H1 (cell line): ENCODE measurements at regions not wholly inside any gene's neighbourhood (a gene's known extent, or its start where the extent isn't known, plus 50 kb on each side); places are given as distances from the start of the nearest gene placed in this dataset.

ENCODE experiments used
- CTCF ChIA-PET: fragments of 300-600 bp; sonication (Branson Sonifier 250); formaldehyde crosslinking; loops from one replicate; lab custom pipeline; 2021; ENCODE audit not compliant: partially characterized antibody; lab: Charles Lee
- POLR2A ChIA-PET: fragments of 300-600 bp; sonication (Branson Sonifier 250); formaldehyde crosslinking; loops from one replicate; lab custom pipeline; 2021; ENCODE audit warnings: inconsistent platforms; ENCODE audit not compliant: partially characterized antibody; lab: Charles Lee
- DNase-seq, 2 experiments: peaks; one replicate each; pipeline versions ENCODE4 v3.0.0 to v3.0.0-alpha.2; 2010 to 2022; ENCODE audit warnings: low spot score in 2 of 2, low read depth in 1 of 2, mixed read lengths in 1 of 2
- FAIRE-seq: peaks from 2 replicates; lab custom pipeline; 2011; peaks lifted over from hg19 to GRCh38; lab: Jason Lieb, UNC
- H2AFZ ChIP-seq: 2 replicates; pipeline ENCODE4 v1.8.1; 2012; ENCODE audit warnings: low read length, inconsistent platforms
- H2AK5ac ChIP-seq: 2 replicates; pipeline ENCODE4 v1.6.1; 2013; ENCODE audit warnings: low read depth, low read length
- H2BK120ac ChIP-seq: replicated peaks from 2 replicates; pipeline ENCODE3; 2013; ENCODE audit warnings: low read depth, low read length, inconsistent platforms
- H2BK12ac ChIP-seq: 2 replicates; pipeline ENCODE4 v1.6.1; 2013; ENCODE audit warnings: low read depth, low read length
- H2BK15ac ChIP-seq: 2 replicates; pipeline ENCODE4 v1.6.1; 2013; ENCODE audit warnings: low read length
- H2BK20ac ChIP-seq: 2 replicates; pipeline ENCODE4 v1.6.1; 2013; ENCODE audit warnings: low read length
- H2BK5ac ChIP-seq: 2 replicates; pipeline ENCODE4 v1.6.1; 2013; ENCODE audit warnings: low read depth, low read length
- H3K14ac ChIP-seq: 2 replicates; pipeline ENCODE4 v1.6.1; 2013; ENCODE audit warnings: inconsistent platforms; ENCODE audit not compliant: insufficient read length
- H3K18ac ChIP-seq: 2 replicates; pipeline ENCODE4 v1.6.1; 2013; ENCODE audit warnings: low read length; ENCODE audit errors: extremely low read depth
- H3K23ac ChIP-seq: 2 replicates; pipeline ENCODE4 v1.6.1; 2013; ENCODE audit warnings: inconsistent platforms; ENCODE audit not compliant: insufficient read length
- H3K23me2 ChIP-seq: 2 replicates; pipeline ENCODE4 v1.6.1; 2013; ENCODE audit warnings: low read depth, low read length
- H3K27ac ChIP-seq: 2 replicates; pipeline ENCODE4 v1.6.1; 2011; ENCODE audit warnings: low read depth, low read length, inconsistent platforms
- H3K27me3 ChIP-seq, 4 experiments: replicated peaks in 1 of 4; 1 replicate in 1 of 4; 2 replicates in 3 of 4; pipeline versions ENCODE4 v1.6.1 to v1.8.1; 2011 to 2013; ENCODE audit warnings: low read length in 3 of 4, mild to moderate bottlenecking in 3 of 4, inconsistent platforms in 2 of 4, mixed read lengths in 2 of 4, moderate library complexity in 1 of 4; ENCODE audit not compliant: control insufficient read depth in 3 of 4, insufficient read depth in 3 of 4; ENCODE audit errors: extremely low read depth in 1 of 4
- H3K36me3 ChIP-seq, 4 experiments: 2 replicates each; pipeline versions ENCODE4 v1.6.1 to v1.8.1; 2011 to 2013; ENCODE audit warnings: mild to moderate bottlenecking in 4 of 4, low read length in 3 of 4, moderate library complexity in 2 of 4, control low read depth in 1 of 4, inconsistent platforms in 1 of 4; ENCODE audit not compliant: insufficient read depth in 4 of 4, control insufficient read depth in 2 of 4
- H3K4ac ChIP-seq: replicated peaks from 2 replicates; pipeline ENCODE3; 2013; ENCODE audit warnings: low read length, low read depth, mixed read lengths, inconsistent platforms; ENCODE audit not compliant: insufficient read length
- H3K4me1 ChIP-seq, 4 experiments: replicated peaks in 1 of 4; 1 replicate in 1 of 4; 2 replicates in 3 of 4; pipeline versions ENCODE4 v1.6.1 to v1.8.1; 2011 to 2013; ENCODE audit warnings: low read length in 3 of 4, inconsistent platforms in 2 of 4, mixed read lengths in 1 of 4; ENCODE audit not compliant: insufficient read depth in 4 of 4, control insufficient read depth in 3 of 4
- H3K4me2 ChIP-seq, 2 experiments: 2 replicates each; pipeline versions ENCODE4 v1.6.1 to v1.8.1; 2011 to 2013; ENCODE audit warnings: low read depth in 2 of 2, low read length in 2 of 2, control low read depth in 1 of 2, inconsistent platforms in 1 of 2, mild to moderate bottlenecking in 1 of 2; ENCODE audit not compliant: insufficient read depth in 1 of 2
- H3K4me3 ChIP-seq, 4 experiments: fragments of 200-600, 300-600 bp in 1 of 4; sonication (generic), shearing (Covaris generic), sonication (Bioruptor Twin) in 1 of 4; 2 replicates each; pipeline versions ENCODE4 v1.5.1 to v1.8.1; 2011 to 2016; ENCODE audit warnings: low read length in 4 of 4, low read depth in 3 of 4, control low read depth in 2 of 4, inconsistent platforms in 2 of 4, mild to moderate bottlenecking in 2 of 4, mixed read lengths in 1 of 4, moderate library complexity in 1 of 4; ENCODE audit not compliant: insufficient read depth in 2 of 4; ENCODE audit errors: extremely low read depth in 1 of 4
- H3K56ac ChIP-seq: replicated peaks from 2 replicates; pipeline ENCODE3; 2013; ENCODE audit warnings: low read depth, mild to moderate bottlenecking, mixed read lengths, low read length, inconsistent platforms; ENCODE audit not compliant: insufficient read length
- H3K79me1 ChIP-seq: 2 replicates; pipeline ENCODE4 v1.6.1; 2013; ENCODE audit warnings: low read depth, low read length, control low read depth
- H3K79me2 ChIP-seq, 2 experiments: 2 replicates each; pipeline versions ENCODE4 v1.6.1 to v1.8.1; 2012 to 2013; ENCODE audit warnings: low read length in 2 of 2, mild to moderate bottlenecking in 2 of 2, inconsistent platforms in 1 of 2; ENCODE audit not compliant: insufficient read depth in 2 of 2, control insufficient read depth in 1 of 2
- H3K9ac ChIP-seq, 4 experiments: replicated peaks in 1 of 4; 1 replicate in 1 of 4; 2 replicates in 3 of 4; pipeline versions ENCODE4 v1.6.1 to v1.8.1; 2011 to 2013; ENCODE audit warnings: low read depth in 3 of 4, low read length in 3 of 4, control low read depth in 2 of 4, mild to moderate bottlenecking in 2 of 4, moderate library complexity in 2 of 4, inconsistent platforms in 1 of 4; ENCODE audit errors: extremely low read depth in 1 of 4
- H3K9me3 ChIP-seq, 2 experiments: 2 replicates each; pipeline versions ENCODE4 v1.6.1 to v1.8.1; 2012 to 2013; ENCODE audit warnings: mild to moderate bottlenecking in 2 of 2, moderate library complexity in 2 of 2, control low read depth in 1 of 2, inconsistent platforms in 1 of 2, low read depth in 1 of 2, low read length in 1 of 2, mixed read lengths in 1 of 2; ENCODE audit not compliant: insufficient read depth in 2 of 2
- H4K20me1 ChIP-seq, 2 experiments: replicated peaks in 1 of 2; 2 replicates each; pipeline versions ENCODE3 to v1.8.1; 2011 to 2013; ENCODE audit warnings: inconsistent platforms in 2 of 2, low read length in 2 of 2, mild to moderate bottlenecking in 1 of 2; ENCODE audit not compliant: insufficient read depth in 2 of 2, control insufficient read depth in 1 of 2
- H4K5ac ChIP-seq: 2 replicates; pipeline ENCODE4 v1.6.1; 2013; ENCODE audit warnings: low read length, low read depth, mixed read lengths, inconsistent platforms; ENCODE audit not compliant: insufficient read length
- H4K8ac ChIP-seq: 2 replicates; pipeline ENCODE4 v1.8.0; 2013; ENCODE audit warnings: mild to moderate bottlenecking, moderate library complexity, low read length, inconsistent platforms; ENCODE audit not compliant: insufficient read depth; ENCODE audit errors: extremely low read depth
- H4K91ac ChIP-seq: replicated peaks from 2 replicates; pipeline ENCODE3; 2013; ENCODE audit warnings: low read length, mixed read lengths, inconsistent platforms; ENCODE audit not compliant: insufficient read length
- BACH1 ChIP-seq: IDR thresholded peaks from 2 replicates; pipeline ENCODE4 v1.6.1; 2012; ENCODE audit warnings: low read length, improper control_type of control experiment
- BRCA1 ChIP-seq: IDR thresholded peaks from 2 replicates; pipeline ENCODE4 v1.6.1; 2012; ENCODE audit warnings: low read depth, low read length, improper control_type of control experiment
- CBX5 ChIP-seq: fragments of 300-800, 300-1000 bp; sonication (generic); IDR thresholded peaks from 2 replicates; pipeline ENCODE4 v1.7.1; 2016; ENCODE audit warnings: antibody characterized with exemption, low read length, low read depth
- EZH2 ChIP-seq: fragments of 200-600 bp; sonication (generic); IDR thresholded peaks from 2 replicates; pipeline ENCODE4 v1.7.1; 2012; ENCODE audit warnings: low read depth, mild to moderate bottlenecking, moderate library complexity, low read length, inconsistent platforms; ENCODE audit not compliant: severe bottlenecking
- KDM5A ChIP-seq: fragments of 200-600 bp; IDR thresholded peaks from 2 replicates; pipeline ENCODE4 v1.7.1; 2012; ENCODE audit warnings: mild to moderate bottlenecking, low read length, inconsistent platforms, mixed read lengths
- POLR2A ChIP-seq, 2 experiments: IDR thresholded peaks; 1 replicate in 1 of 2; 2 replicates in 1 of 2; pipeline ENCODE4 v1.6.1; 2011; ENCODE audit warnings: low read depth in 2 of 2, low read length in 2 of 2, mild to moderate bottlenecking in 2 of 2; ENCODE audit errors: control extremely low read depth in 1 of 2
- RXRA ChIP-seq: IDR thresholded peaks from 2 replicates; pipeline ENCODE4 v1.6.1; 2011; ENCODE audit warnings: low read depth, mild to moderate bottlenecking, low read length, moderate library complexity; ENCODE audit not compliant: insufficient read depth
- SIX5 ChIP-seq: IDR thresholded peaks from 2 replicates; pipeline ENCODE4 v1.6.1; 2011; ENCODE audit warnings: mild to moderate bottlenecking, low read depth, low read length
- SP1 ChIP-seq: IDR thresholded peaks from 2 replicates; pipeline ENCODE4 v1.6.1; 2011; ENCODE audit warnings: low read depth, low read length
- SP2 ChIP-seq: IDR thresholded peaks from 2 replicates; pipeline ENCODE4 v1.6.1; 2012; ENCODE audit warnings: mild to moderate bottlenecking, low read length, inconsistent platforms
- TCF12 ChIP-seq: IDR thresholded peaks from 2 replicates; pipeline ENCODE4 v1.6.1; 2011; ENCODE audit warnings: low read depth, mild to moderate bottlenecking, low read length
- WGBS, 2 experiments: shearing (Covaris generic) in 1 of 2; methylation state at CpG; one replicate each; pipeline versions ENCODE4 v1.1.6 to v1.1.7; 2013 to 2015; ENCODE audit warnings: low lambda C conversion rate in 2 of 2, mixed read lengths in 2 of 2, inconsistent platforms in 1 of 2, low coverage in 1 of 2, missing lambda C conversion rate in 1 of 2; ENCODE audit not compliant: insufficient replicate concordance in 2 of 2, insufficient coverage in 1 of 2, insufficient read length in 1 of 2; ENCODE audit errors: extremely low coverage in 1 of 2, missing lambda C conversion rate in 1 of 2; 5-methylcytosine and 5-hydroxymethylcytosine counted together
- TF ChIP-seq, protein P1 (sequence below): IDR thresholded peaks from 2 replicates; pipeline ENCODE4 v1.6.1; 2012; ENCODE audit warnings: inconsistent platforms

DNA sequence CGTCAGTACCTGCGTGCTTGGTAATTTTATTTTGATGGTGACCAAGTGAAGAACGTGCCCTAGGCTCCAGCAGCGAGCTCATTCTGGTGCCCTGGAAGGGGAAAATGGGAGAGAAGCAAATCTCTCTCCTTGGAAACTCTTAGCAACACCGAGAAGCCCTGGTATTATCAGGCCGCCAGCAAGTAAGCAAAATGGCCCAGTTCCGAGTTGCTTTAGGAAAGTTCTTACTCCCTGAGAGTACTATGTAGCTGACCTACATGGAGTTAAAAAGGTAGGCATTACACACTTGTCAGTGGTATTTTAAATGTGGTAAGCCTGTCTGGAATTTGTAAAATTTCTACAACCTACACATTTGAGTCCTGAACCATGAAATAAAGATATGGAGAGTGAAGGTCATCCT lies 146.4 kb downstream of the CPEB2 start:
- H3K14ac ChIP-seq = no peak overlapping the region
- H2BK12ac ChIP-seq = no peak overlapping the region
- peaks cover 6 to 11% (median 9%) of the 10 kb centered on the region in 4 experiments for H3K4me1 ChIP-seq
- no peak overlapping the region for H3K4me3 ChIP-seq
- H2AFZ ChIP-seq = no peak overlapping the region
- H4K20me1 ChIP-seq = no peaks in the 10 kb centered on the region
- H3K4ac ChIP-seq = no peak overlapping the region
- H4K5ac ChIP-seq = no peak overlapping the region
- no peak overlapping the region for H3K27ac ChIP-seq
- H3K9ac ChIP-seq = no peak overlapping the region
- no peaks in the 10 kb centered on the region for H3K79me1 ChIP-seq
- H4K8ac ChIP-seq = no peak overlapping the region
- H3K27me3 ChIP-seq = no peaks in the 10 kb centered on the region
- H4K91ac ChIP-seq = no peak overlapping the region
- FAIRE-seq (no peak), DNase-seq (no peak)
- no peak overlapping the region for H3K56ac ChIP-seq
- no peak overlapping the region for H3K23ac ChIP-seq
- no peaks in the 10 kb centered on the region for H3K79me2 ChIP-seq
- no peaks in the 10 kb centered on the region for H3K36me3 ChIP-seq
- H3K4me2 ChIP-seq = no peak overlapping the region
- no peaks in the 10 kb centered on the region for H3K9me3 ChIP-seq
- H3K23me2 ChIP-seq = no peaks in the 10 kb centered on the region; the same call in 1 of the 2 replicates
- H2BK120ac ChIP-seq = no peak overlapping the region
- CTCF ChIA-PET = interaction anchor here (1.0 kb wide), 1 partner anchor 89 kb away, joined by 3 read pairs; no protein-coding TSS in a partner anchor
- 0 out of 2 replicates have a peak overlapping the region, but pooled peaks have one; percentile 10 for H2BK5ac ChIP-seq
- no peak overlapping the region for H2BK20ac ChIP-seq
- POLR2A ChIA-PET = no interaction called here
- no peak overlapping the region for H2BK15ac ChIP-seq
- H3K18ac ChIP-seq = no peak overlapping the region
- 94% methylated on average over 7 of the region's 7 CpGs; no CpG with 5 or more reads in 1 of the 2 experiments for WGBS, 2 experiments
- no peak overlapping the region for H2AK5ac ChIP-seq
- TF ChIP-seq KDM5A = no peak
- no peak for TF ChIP-seq POLR2A (IDR thresholded peaks at IDR 0.05; ENCODE audit: control extremely low read depth in 1 of 2, low read depth in 2 of 2, low read length in 2 of 2)
- TF ChIP-seq BRCA1 = no peak
- TF ChIP-seq SP2 = no peak
- TF ChIP-seq, protein P1, sequence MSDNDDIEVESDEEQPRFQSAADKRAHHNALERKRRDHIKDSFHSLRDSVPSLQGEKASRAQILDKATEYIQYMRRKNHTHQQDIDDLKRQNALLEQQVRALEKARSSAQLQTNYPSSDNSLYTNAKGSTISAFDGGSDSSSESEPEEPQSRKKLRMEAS = no peak
- TF ChIP-seq SP1 = no peak
- TF ChIP-seq CBX5 = no peak
- no peak for TF ChIP-seq RXRA
- TF ChIP-seq EZH2 = no peak
- TF ChIP-seq SIX5 = no peak
- TF ChIP-seq TCF12 = no peak
- TF ChIP-seq BACH1 = no peak
